IPS DF 6.9 (cell line): ENCODE measurements at regions not wholly inside any gene's neighbourhood (a gene's known extent, or its start where the extent isn't known, plus 50 kb on each side); places are given as distances from the start of the nearest gene placed in this dataset.

Source experiments
- DNase-seq: peaks from one replicate; pipeline ENCODE4 v3.0.0-alpha.2; 2013; ENCODE audit warnings: low read depth, low spot score
- H3K27ac ChIP-seq: one replicate; pipeline ENCODE4 v1.5.1; 2013; ENCODE audit warnings: low read length, control low read depth
- H3K27me3 ChIP-seq: 2 replicates; pipeline ENCODE4 v1.6.1; 2013; ENCODE audit warnings: mild to moderate bottlenecking, low read length; ENCODE audit not compliant: control insufficient read depth, insufficient read depth
- H3K36me3 ChIP-seq: 2 replicates; pipeline ENCODE4 v1.6.1; 2013; ENCODE audit warnings: low read length; ENCODE audit not compliant: control insufficient read depth, insufficient read depth
- H3K4me1 ChIP-seq: 2 replicates; pipeline ENCODE4 v1.6.1; 2013; ENCODE audit warnings: low read length; ENCODE audit not compliant: control insufficient read depth, insufficient read depth
- H3K4me3 ChIP-seq: 2 replicates; pipeline ENCODE4 v1.5.1; 2013; ENCODE audit warnings: mild to moderate bottlenecking, low read length
- H3K9me3 ChIP-seq: 2 replicates; pipeline ENCODE4 v1.6.1; 2013; ENCODE audit warnings: low read length, inconsistent platforms; ENCODE audit not compliant: control insufficient read depth, insufficient read depth
- WGBS: extraction: QIAGEN DNeasy Blood & Tissue Kit; methylation state at CpG from one replicate; pipeline ENCODE4 v1.1.7; 2013; ENCODE audit warnings: mixed read lengths, missing lambda C conversion rate; ENCODE audit not compliant: insufficient read length, insufficient coverage; 5-methylcytosine and 5-hydroxymethylcytosine counted together

DNA sequence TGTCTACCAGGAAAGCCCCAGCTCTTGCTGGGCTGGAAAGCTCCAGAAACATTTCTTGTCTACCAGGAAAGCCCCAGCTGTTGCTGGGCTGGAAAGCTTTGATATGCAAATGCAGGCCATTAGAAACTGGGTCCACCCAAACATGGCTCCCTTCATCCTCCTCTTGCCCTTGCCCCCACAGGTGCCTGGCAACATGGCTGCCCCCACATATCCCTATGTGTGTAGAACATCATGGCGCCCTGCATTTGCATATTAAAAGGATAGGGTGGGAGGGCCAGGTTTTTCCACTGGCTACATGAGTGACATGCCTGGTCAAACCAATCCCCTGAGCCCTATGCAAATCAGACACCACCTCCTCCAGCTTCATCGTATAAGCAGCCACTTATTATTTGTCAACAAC lies 455.4 kb upstream of the ARGLU1 start:
- no peak for DNase-seq
- no peak overlapping the region for H3K4me3 ChIP-seq
- no CpG with 5 or more reads among the region's 2 CpGs for WGBS

DNA sequence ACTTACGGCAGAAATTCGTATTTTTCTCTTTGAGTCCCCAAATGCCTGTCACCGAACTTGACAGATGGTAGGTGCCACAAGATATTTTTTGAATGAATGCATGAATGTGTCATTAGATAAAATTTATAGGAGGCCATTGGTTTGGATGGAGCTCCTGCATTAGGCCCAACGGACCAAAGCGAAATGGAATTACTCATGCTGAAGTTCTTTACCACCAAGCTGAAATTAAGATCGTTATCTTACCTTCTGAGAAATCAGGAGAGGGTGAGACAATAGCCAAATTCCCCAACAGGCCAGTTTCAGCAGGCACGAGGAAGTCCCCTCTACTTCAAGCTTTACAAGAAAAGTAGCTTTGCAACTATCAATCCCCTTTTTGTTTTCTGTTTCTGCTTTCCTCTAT lies 452.5 kb upstream of the ARGLU1 start:
- H3K9me3 ChIP-seq, result no peaks in the 10 kb centered on the region
- no peak overlapping the region for H3K27ac ChIP-seq
- H3K27me3 ChIP-seq, result no peaks in the 10 kb centered on the region
- no peak overlapping the region for H3K4me3 ChIP-seq
- no peaks in the 10 kb centered on the region for H3K4me1 ChIP-seq
- no peak for DNase-seq
- no CpG with 5 or more reads among the region's 7 CpGs for WGBS
- no peaks in the 10 kb centered on the region for H3K36me3 ChIP-seq

More for the DNA sequence above, 455.4 kb upstream of the ARGLU1 start:
- H3K27me3 ChIP-seq, result no peaks in the 10 kb centered on the region
- no peak overlapping the region for H3K27ac ChIP-seq
- H3K36me3 ChIP-seq, result no peaks in the 10 kb centered on the region
- no peaks in the 10 kb centered on the region for H3K4me1 ChIP-seq
- no peaks in the 10 kb centered on the region for H3K9me3 ChIP-seq

DNA sequence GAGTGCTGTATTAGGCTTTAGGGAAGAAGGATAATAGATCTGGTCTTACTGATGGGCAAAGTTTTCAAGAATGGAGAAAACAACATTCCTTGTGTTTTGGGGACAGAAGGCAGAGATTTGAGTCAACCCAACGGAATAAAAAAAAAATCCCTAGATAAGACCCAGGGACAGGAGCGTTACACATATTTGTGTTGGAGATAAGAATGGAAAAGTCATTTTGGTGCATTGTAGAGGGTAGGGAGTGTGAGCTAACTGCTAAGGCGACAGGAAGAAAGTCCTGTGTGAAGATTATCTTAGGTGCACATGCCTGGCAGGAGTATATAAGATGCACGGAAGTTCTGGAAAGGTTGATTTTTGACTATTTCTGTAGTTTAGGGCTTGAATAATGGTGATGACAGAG lies 450.3 kb upstream of the ARGLU1 start:
- Histone ChIP-seq H3K36me3 (no peaks in the 10 kb centered on the region), H3K27me3 (no peaks in the 10 kb centered on the region), H3K4me3 (no peak overlapping the region), H3K27ac (no peak overlapping the region), H3K9me3 (no peaks in the 10 kb centered on the region), H3K4me1 (no peaks in the 10 kb centered on the region)
- DNase-seq, result no peak
- WGBS, result no CpG with 5 or more reads among the region's 4 CpGs

GRCh38 chr13:107006661-107007060 lies 438.7 kb upstream of the ARGLU1 start:
- H3K9me3 ChIP-seq, result no peaks in the 10 kb centered on the region
- no peaks in the 10 kb centered on the region for H3K27me3 ChIP-seq
- no peak overlapping the region for H3K27ac ChIP-seq
- no peaks in the 10 kb centered on the region for H3K4me1 ChIP-seq
- H3K36me3 ChIP-seq, result no peaks in the 10 kb centered on the region
- no peak for DNase-seq
- H3K4me3 ChIP-seq, result no peak overlapping the region
- no CpG with 5 or more reads among the region's 2 CpGs for WGBS

DNA sequence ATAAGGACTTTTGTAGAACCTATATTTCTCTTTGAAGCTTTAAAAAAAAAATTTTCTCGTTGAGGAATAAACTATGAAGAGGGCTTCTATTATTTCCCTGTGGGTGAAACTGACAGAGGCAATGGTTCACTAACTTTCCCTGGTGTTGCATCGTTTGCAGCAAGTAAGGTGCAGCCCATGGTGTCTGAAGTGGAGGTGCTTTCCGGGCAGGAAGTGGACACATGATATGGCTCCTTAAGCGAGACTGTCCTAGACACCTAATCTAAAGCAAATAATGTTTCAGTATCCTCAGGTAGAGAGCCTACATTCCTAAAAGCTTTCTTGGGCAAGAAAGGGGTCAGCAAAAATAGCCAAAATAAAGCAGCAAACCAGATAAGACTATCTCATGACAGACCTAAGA lies 437.6 kb upstream of the ARGLU1 start:
- no peaks in the 10 kb centered on the region for H3K4me1 ChIP-seq
- H3K27me3 ChIP-seq, result no peaks in the 10 kb centered on the region
- no peak overlapping the region for H3K27ac ChIP-seq
- H3K36me3 ChIP-seq, result no peaks in the 10 kb centered on the region
- DNase-seq, result no peak
- no peaks in the 10 kb centered on the region for H3K9me3 ChIP-seq
- WGBS, result no CpG with 5 or more reads among the region's 4 CpGs
- H3K4me3 ChIP-seq, result no peak overlapping the region

- Histone ChIP-seq H3K27ac (no peak overlapping the region), H3K4me3 (no peak overlapping the region), H3K4me1 (no peaks in the 10 kb centered on the region), H3K36me3 (no peaks in the 10 kb centered on the region), H3K27me3 (no peaks in the 10 kb centered on the region), H3K9me3 (no peaks in the 10 kb centered on the region)
- WGBS, result no CpG with 5 or more reads among the region's 3 CpGs
- DNase-seq, result no peak
Observed at GRCh38 chr13:107003911-107004310, 436.0 kb upstream of the ARGLU1 start.

DNA sequence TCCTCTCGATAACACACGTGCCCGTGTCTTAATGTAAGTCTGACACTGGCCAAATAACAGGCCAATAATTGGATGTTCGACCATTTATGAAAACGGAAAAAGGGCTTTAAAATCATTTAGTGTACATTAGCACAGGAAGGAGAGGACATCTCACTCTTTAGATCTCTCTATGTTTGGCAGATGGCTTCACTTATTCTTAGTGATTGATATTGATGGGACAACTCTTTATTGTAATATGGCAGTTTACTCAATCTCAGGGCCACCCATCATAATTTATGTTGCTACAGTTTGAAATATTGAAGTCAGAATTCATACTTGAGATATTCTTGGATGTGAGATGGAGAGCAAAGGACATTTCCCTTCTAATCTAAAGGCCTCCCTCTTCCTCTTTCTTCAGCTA lies 430.7 kb upstream of the ARGLU1 start:
- Histone ChIP-seq H3K36me3 (no peaks in the 10 kb centered on the region), H3K4me3 (no peak overlapping the region), H3K4me1 (no peaks in the 10 kb centered on the region), H3K27me3 (no peaks in the 10 kb centered on the region), H3K27ac (no peak overlapping the region), H3K9me3 (no peaks in the 10 kb centered on the region)
- WGBS, result no CpG with 5 or more reads among the region's 5 CpGs
- no peak for DNase-seq

DNA sequence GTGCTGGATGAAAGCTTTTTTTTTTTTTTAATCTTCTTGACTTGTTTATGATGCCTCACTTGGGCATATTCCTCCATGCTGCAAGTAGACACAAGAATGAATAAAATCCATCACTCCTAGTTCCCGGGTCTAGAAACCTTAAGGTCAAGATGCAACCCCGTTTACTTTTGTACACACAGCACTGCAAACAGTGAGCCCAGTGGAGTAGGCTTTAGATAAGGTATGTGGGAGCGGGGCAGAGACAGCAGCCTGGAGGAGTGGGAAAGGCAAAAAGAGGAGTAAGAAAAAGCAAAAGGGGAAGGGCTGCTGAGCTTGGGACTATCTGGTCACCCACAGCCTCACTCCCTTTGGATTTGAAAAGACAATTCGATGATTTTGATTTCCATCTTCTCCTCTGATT lies 429.8 kb upstream of the ARGLU1 start:
- Histone ChIP-seq H3K27me3 (no peaks in the 10 kb centered on the region), H3K4me3 (no peak overlapping the region), H3K9me3 (no peaks in the 10 kb centered on the region), H3K4me1 (no peaks in the 10 kb centered on the region), H3K36me3 (no peaks in the 10 kb centered on the region), H3K27ac (no peak overlapping the region)
- WGBS, result no CpG with 5 or more reads among the region's 4 CpGs
- no peak for DNase-seq

DNA sequence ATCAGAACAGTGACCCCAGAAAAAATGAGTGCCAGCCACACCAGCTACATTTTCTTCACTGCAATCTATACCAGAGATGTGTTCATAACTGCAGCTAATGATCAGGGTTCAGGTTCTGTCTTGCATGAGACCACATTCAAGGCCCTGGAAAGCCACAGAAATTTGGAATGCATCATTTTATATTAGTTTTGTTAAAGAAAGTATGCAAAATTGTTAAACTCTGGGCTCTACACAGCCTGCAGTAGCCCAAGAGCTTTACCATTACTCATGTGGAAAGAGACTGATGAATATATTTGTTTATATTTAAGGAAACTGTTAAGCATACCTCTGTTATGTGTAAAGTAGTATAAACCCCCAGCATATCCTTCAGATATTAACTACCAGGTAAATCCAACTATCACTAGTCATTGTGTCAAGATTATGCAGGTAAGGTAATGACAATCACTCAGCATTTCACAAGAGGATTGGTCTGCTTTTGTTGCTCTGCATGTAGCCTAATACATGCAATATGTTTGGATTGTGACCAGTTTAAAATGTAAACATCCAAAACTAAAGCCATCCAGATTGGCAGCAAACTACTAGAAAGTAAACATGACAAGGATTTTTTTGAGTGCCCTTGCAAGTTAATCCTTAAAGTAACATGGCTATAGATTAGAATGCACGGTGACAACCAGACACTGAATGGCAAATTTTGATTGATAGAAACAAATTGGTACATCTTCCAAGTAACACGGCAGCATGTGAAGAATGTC lies 429.1 kb upstream of the ARGLU1 start:
- no CpG with 5 or more reads among the region's 2 CpGs for WGBS
- Histone ChIP-seq H3K27ac (no peak overlapping the region), H3K4me1 (no peaks in the 10 kb centered on the region), H3K36me3 (no peaks in the 10 kb centered on the region), H3K4me3 (no peak overlapping the region), H3K27me3 (no peaks in the 10 kb centered on the region), H3K9me3 (no peaks in the 10 kb centered on the region)
- DNase-seq, result no peak

DNA sequence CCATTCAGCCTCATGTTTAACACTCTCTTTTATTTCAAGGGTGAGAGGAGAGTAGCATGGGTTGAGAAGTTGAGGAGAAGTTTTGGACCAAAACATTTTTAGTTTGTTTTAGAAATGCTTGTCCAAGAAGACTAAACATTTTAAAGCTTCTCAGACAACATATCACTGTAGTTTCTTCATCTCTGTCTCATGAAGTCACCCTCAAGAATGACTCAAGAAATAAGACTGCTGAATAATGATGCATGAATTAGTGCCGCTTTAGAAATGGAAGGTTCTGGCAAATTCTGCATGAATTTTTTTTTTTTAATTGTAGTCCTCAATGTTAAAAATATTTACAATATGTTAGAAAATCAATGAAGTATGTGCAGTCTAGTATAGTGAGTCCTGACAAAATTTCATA lies 422.7 kb upstream of the ARGLU1 start:
- H3K4me1 ChIP-seq, result no peaks in the 10 kb centered on the region
- no peak overlapping the region for H3K27ac ChIP-seq
- no peaks in the 10 kb centered on the region for H3K27me3 ChIP-seq
- no peaks in the 10 kb centered on the region for H3K9me3 ChIP-seq
- DNase-seq, result no peak
- H3K4me3 ChIP-seq, result no peak overlapping the region
- no peaks in the 10 kb centered on the region for H3K36me3 ChIP-seq
- WGBS, result no CpG with 5 or more reads among the region's 1 CpG

DNA sequence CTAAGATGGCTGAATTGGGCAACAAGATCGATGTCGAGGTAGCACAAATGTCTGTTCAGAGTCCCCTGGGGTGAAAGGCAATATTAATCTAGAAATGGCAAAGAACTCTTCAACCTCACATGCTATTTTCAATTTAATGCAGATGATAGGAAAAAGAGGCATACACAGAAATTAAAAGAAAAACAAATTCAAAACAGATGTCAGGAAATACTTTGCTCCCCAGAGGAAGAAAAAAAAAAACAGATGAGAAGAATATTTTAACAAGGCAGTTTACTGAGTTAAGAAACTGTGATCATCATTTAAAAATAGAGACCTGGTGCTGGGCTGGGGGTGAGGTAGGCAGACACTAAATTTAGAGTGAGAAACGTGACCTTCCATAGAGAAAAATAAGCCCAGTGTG lies 421.9 kb upstream of the ARGLU1 start:
- Histone ChIP-seq H3K27me3 (no peaks in the 10 kb centered on the region), H3K9me3 (no peaks in the 10 kb centered on the region), H3K27ac (no peak overlapping the region), H3K4me3 (no peak overlapping the region), H3K4me1 (no peaks in the 10 kb centered on the region), H3K36me3 (no peaks in the 10 kb centered on the region)
- no peak for DNase-seq
- no CpG with 5 or more reads among the region's 3 CpGs for WGBS
